Endothelial cell of umbilical vein (primary cell): ENCODE measurements at regions not wholly inside any gene's neighbourhood (a gene's known extent, or its start where the extent isn't known, plus 50 kb on each side); places are given as distances from the start of the nearest gene placed in this dataset.

Source experiments
- BruUV-seq: library from RNA; stranded (reverse); fragments of 400-500 nt; replicated peaks from 2 replicates; lab custom pipeline; 2021; lab: Mats Ljungman, UMichigan
- CTCF ChIA-PET: fragments of 300-600, 350-600 bp; sonication (Branson Sonifier 250); formaldehyde crosslinking; loops from one replicate; lab custom pipeline; 2021; ENCODE audit warnings: antibody characterized with exemption, inconsistent platforms; lab: Charles Lee
- POLR2A ChIA-PET: fragments of 300-600, 350-600 bp; sonication (Branson Sonifier 250); formaldehyde crosslinking; loops from one replicate; lab custom pipeline; 2021; ENCODE audit warnings: antibody characterized with exemption, inconsistent platforms; lab: Charles Lee
- DNase-seq: peaks from one replicate; pipeline ENCODE4 v3.0.0-alpha.2; 2011; ENCODE audit warnings: low read depth, low spot score
- FAIRE-seq: peaks from 2 replicates; lab custom pipeline; 2011; peaks lifted over from hg19 to GRCh38; lab: Jason Lieb, UNC
- H2AFZ ChIP-seq: 2 replicates; pipeline ENCODE4 v1.6.0; 2012; ENCODE audit warnings: low read depth, low read length, control low read depth, inconsistent platforms
- H3K27ac ChIP-seq: 2 replicates; pipeline ENCODE4 v1.5.1; 2011; ENCODE audit warnings: low read depth, mild to moderate bottlenecking, control low read depth, low read length, moderate library complexity; ENCODE audit not compliant: insufficient read depth
- H3K27me3 ChIP-seq, 2 experiments: 2 replicates each; pipeline versions ENCODE4 v1.6.0 to v1.6.1; 2011; ENCODE audit warnings: low read length in 2 of 2, mixed read lengths in 1 of 2; ENCODE audit not compliant: control insufficient read depth in 2 of 2, insufficient read depth in 2 of 2
- H3K36me3 ChIP-seq, 2 experiments: 2 replicates in 1 of 2; 3 replicates in 1 of 2; pipeline ENCODE4 v1.5.1; 2011; ENCODE audit warnings: low read length in 2 of 2, mild to moderate bottlenecking in 1 of 2, moderate library complexity in 1 of 2; ENCODE audit not compliant: control insufficient read depth in 2 of 2, insufficient read depth in 2 of 2; ENCODE audit errors: extremely low read depth in 1 of 2
- H3K4me1 ChIP-seq: 3 replicates; pipeline ENCODE4 v1.5.1; 2011; ENCODE audit warnings: mild to moderate bottlenecking, low read length; ENCODE audit not compliant: control insufficient read depth, insufficient read depth; ENCODE audit errors: extremely low read depth
- H3K4me2 ChIP-seq: 2 replicates; pipeline ENCODE4 v1.6.1; 2011; ENCODE audit warnings: low read length, control low read depth, mixed read lengths; ENCODE audit not compliant: insufficient read depth
- H3K4me3 ChIP-seq, 3 experiments: fragments of 200-600 bp in 1 of 3; sonication (generic), shearing (Covaris generic) in 1 of 3; replicated peaks in 1 of 3; 2 replicates each; pipeline ENCODE4 v1.5.1; 2011 to 2016; ENCODE audit warnings: control low read depth in 3 of 3, low read length in 3 of 3, mild to moderate bottlenecking in 2 of 3, inconsistent platforms in 1 of 3, low read depth in 1 of 3, moderate library complexity in 1 of 3; ENCODE audit not compliant: insufficient read depth in 1 of 3
- H3K79me2 ChIP-seq: 2 replicates; pipeline ENCODE4 v1.6.0; 2012; ENCODE audit warnings: low read length, inconsistent platforms; ENCODE audit not compliant: control insufficient read depth, insufficient read depth
- H3K9ac ChIP-seq: replicated peaks from 2 replicates; pipeline ENCODE3; 2011; ENCODE audit warnings: low read length, control low read depth; ENCODE audit not compliant: insufficient read depth; ENCODE audit errors: extremely low read depth
- H3K9me1 ChIP-seq: replicated peaks from 3 replicates; pipeline ENCODE4 v1.6.0; 2011; ENCODE audit warnings: mild to moderate bottlenecking, low read length; ENCODE audit not compliant: control insufficient read depth, insufficient read depth; ENCODE audit errors: extremely low read depth
- H3K9me3 ChIP-seq: replicated peaks from 2 replicates; pipeline ENCODE4 v1.5.1; 2012; ENCODE audit warnings: low read length, inconsistent platforms; ENCODE audit not compliant: control insufficient read depth, insufficient read depth
- H4K20me1 ChIP-seq: replicated peaks from 2 replicates; pipeline ENCODE3; 2011; ENCODE audit warnings: mild to moderate bottlenecking, low read length; ENCODE audit not compliant: control insufficient read depth, insufficient read depth; ENCODE audit errors: extremely low read depth
- CTCF ChIP-seq, 2 donors: IDR thresholded peaks; 1 replicate in 1 of 2; 2 replicates in 1 of 2; pipeline ENCODE4 v1.5.1; 2011; ENCODE audit warnings: low read length in 2 of 2, mild to moderate bottlenecking in 2 of 2, moderate library complexity in 2 of 2, control low read depth in 1 of 2, inconsistent platforms in 1 of 2, low read depth in 1 of 2; ENCODE audit not compliant: insufficient read depth in 1 of 2; ENCODE audit errors: extremely low read depth in 1 of 2
- EZH2 ChIP-seq: IDR thresholded peaks from 2 replicates; pipeline ENCODE4 v1.6.1; 2012; ENCODE audit warnings: borderline replicate concordance, low read depth, mild to moderate bottlenecking, moderate library complexity, low read length, inconsistent platforms; ENCODE audit not compliant: severe bottlenecking
- FOS ChIP-seq: IDR thresholded peaks from 2 replicates; pipeline ENCODE4 v1.6.1; 2011; ENCODE audit warnings: mild to moderate bottlenecking, low read length, moderate library complexity, borderline replicate concordance; ENCODE audit not compliant: insufficient read depth
- GATA2 ChIP-seq: IDR thresholded peaks from 2 replicates; pipeline ENCODE4 v1.7.0; 2011; ENCODE audit warnings: low read depth, mild to moderate bottlenecking, moderate library complexity, mixed read lengths, low read length; ENCODE audit not compliant: insufficient read length, insufficient read depth
- JUN ChIP-seq: IDR thresholded peaks from 2 replicates; pipeline ENCODE4 v1.6.1; 2011; ENCODE audit warnings: borderline replicate concordance, low read depth; ENCODE audit not compliant: insufficient read length, insufficient read depth
- MAX ChIP-seq: IDR thresholded peaks from 2 replicates; pipeline ENCODE4 v1.6.1; 2011; ENCODE audit not compliant: insufficient read depth, insufficient read length
- MYC ChIP-seq: IDR thresholded peaks from one replicate; pipeline ENCODE4 v1.6.1; 2011; ENCODE audit warnings: mild to moderate bottlenecking, low read depth, low read length
- POLR2A ChIP-seq: IDR thresholded peaks from 2 replicates; pipeline ENCODE4 v1.6.1; 2012; ENCODE audit warnings: low read depth, mild to moderate bottlenecking, control low read depth, low read length
- POLR2AphosphoS5 ChIP-seq: IDR thresholded peaks from 2 replicates; pipeline ENCODE4 v1.6.1; 2012; ENCODE audit warnings: low read depth, mild to moderate bottlenecking, control low read depth, low read length, moderate library complexity; ENCODE audit not compliant: insufficient read depth
- dilution Hi-C: fragments of 300-500 bp; cut with MboI; formaldehyde crosslinking; loops from one replicate; pipeline ENCODE4 v1.15.0; 2019; ENCODE audit warnings: low sequenced_read_pairs; ENCODE audit not compliant: extremely low pct_ligation_motif_present
- intact Hi-C: fragments of 100-400 bp; cut with micrococcal nuclease; formaldehyde crosslinking; loops from one replicate; pipeline ENCODE4 v1.10.0; 2022

- H3K4me3 ChIP-seq = no peak overlapping the region
- POLR2A ChIA-PET = no interaction called here
- H3K4me2 ChIP-seq = no peak overlapping the region
- FAIRE-seq = no peak
- no peaks in the 10 kb centered on the region for H3K9me3 ChIP-seq
- no TSS peak for BruUV-seq
- H3K36me3 ChIP-seq = no peaks in the 10 kb centered on the region
- DNase-seq = no peak
- dilution Hi-C loops (no loop called here), intact Hi-C loops (no loop called here)
- H3K9me1 ChIP-seq = no peaks in the 10 kb centered on the region
- CTCF ChIA-PET = interaction anchor here (0.8 to 1.2 kb wide), 2 partner anchors 294 to 363 kb away, joined by 3 read pairs; no protein-coding TSS in a partner anchor
- H3K4me1 ChIP-seq = no peaks in the 10 kb centered on the region
- no peak overlapping the region for H2AFZ ChIP-seq
- TF ChIP-seq CTCF (IDR thresholded peaks at IDR 0.05; ENCODE audit: extremely low read depth in 1 of 2, insufficient read depth in 1 of 2, low read depth in 1 of 2, low read length in 2 of 2) (no peak), MYC (no peak), POLR2AphosphoS5 (no peak), JUN (no peak), MAX (no peak), POLR2A (no peak), GATA2 (no peak), FOS (no peak), EZH2 (no peak)
- H3K27ac ChIP-seq = no peak overlapping the region
- no peaks in the 10 kb centered on the region for H3K27me3 ChIP-seq
- no peak overlapping the region for H3K9ac ChIP-seq
- no peaks in the 10 kb centered on the region for H3K79me2 ChIP-seq
- H4K20me1 ChIP-seq = no peaks in the 10 kb centered on the region
Measured at GRCh38 chr20:48148916-48149672, 363.8 kb upstream of the SULF2 start.
